ENCODE measurements at regions not wholly inside any gene's neighbourhood (a gene's known extent, or its start where the extent isn't known, plus 50 kb on each side); places are given as distances from the start of the nearest gene placed in this dataset.

DNA sequence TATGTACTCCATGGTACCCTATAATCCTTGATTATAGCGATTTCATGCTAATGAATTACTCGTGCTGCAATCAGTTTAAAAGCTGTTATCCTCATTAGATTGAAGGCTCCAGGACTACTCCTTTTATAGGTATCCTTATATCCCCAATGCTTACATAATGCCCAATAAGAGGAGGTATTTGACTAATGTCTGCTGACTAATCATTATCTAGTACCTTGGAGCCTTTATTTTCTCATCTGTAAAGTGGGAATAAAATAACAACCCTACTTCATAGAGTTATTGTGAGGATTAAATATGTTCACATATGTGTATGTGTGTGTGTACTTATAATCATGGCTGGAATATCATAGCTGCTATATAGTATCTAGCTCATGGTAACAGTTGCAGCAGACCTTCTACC is 1031.5 kb downstream of the CDH11 start:
- Mint-ChIP-seq H3K4me3 (no peak overlapping the region), H3K4me1 (peaks cover 4% of the 10 kb centered on the region in 2 experiments), H3K27me3 (ENCODE audit: low read depth) (no peaks in the 10 kb centered on the region), H3K9me3 (no peaks in the 10 kb centered on the region), H3K27ac (no peak overlapping the region), H3K36me3 (ENCODE audit: insufficient read depth in 1 of 3, low read depth in 3 of 3) (no peaks in the 10 kb centered on the region)
- Histone ChIP-seq H3K4me1 (ENCODE audit: insufficient read depth, low read length) (no peaks in the 10 kb centered on the region; the same call in 1 of the 2 replicates), H3K14ac (ENCODE audit: insufficient read depth, low read length) (no peak overlapping the region), H3K23ac (ENCODE audit: insufficient read length, low read depth, low read length) (no peak overlapping the region), H2AK5ac (ENCODE audit: insufficient read length, low read length) (no peak overlapping the region), H2BK15ac (ENCODE audit: low read depth, low read length) (no peak overlapping the region), H3K4ac (ENCODE audit: low read depth, low read length) (no peak overlapping the region), H4K20me1 (ENCODE audit: control insufficient read depth, insufficient read depth, insufficient read length) (no peaks in the 10 kb centered on the region), H3K9me3 (ENCODE audit: control insufficient read depth, low read depth, low read length) (no peaks in the 10 kb centered on the region), H2BK12ac (ENCODE audit: insufficient read length, low read depth, low read length) (no peak overlapping the region), H3K27ac (ENCODE audit: insufficient read length, low read depth, low read length) (no peak overlapping the region), H3K79me1 (ENCODE audit: insufficient read depth, low read depth, low read length, poor library complexity, severe bottlenecking) (no peaks in the 10 kb centered on the region), H3K9ac (ENCODE audit: extremely low read depth, insufficient read length, low read length) (no peak overlapping the region), H2BK20ac (ENCODE audit: low read depth, low read length, poor library complexity, severe bottlenecking) (no peak overlapping the region), H3T11ph (ENCODE audit: low read length) (no peak overlapping the region), H3K56ac (ENCODE audit: insufficient read length, low read depth, low read length) (no peak overlapping the region), H2AFZ (ENCODE audit: low read length) (no peak overlapping the region), H4K8ac (replicated peaks; ENCODE audit: insufficient read length, low read depth, low read length) (no peak overlapping the region), H4K5ac (ENCODE audit: insufficient read length, low read depth, low read length) (no peak overlapping the region), H3K4me2 (ENCODE audit: insufficient read depth, insufficient read length, low read length) (no peak overlapping the region), H4K91ac (ENCODE audit: insufficient read length, low read depth, low read length) (no peak overlapping the region), H3K18ac (ENCODE audit: insufficient read length, low read depth, low read length) (no peak overlapping the region), H3K79me2 (ENCODE audit: insufficient read depth, low read length) (no peaks in the 10 kb centered on the region), H2BK120ac (ENCODE audit: low read depth, low read length, poor library complexity, severe bottlenecking) (no peak overlapping the region), H2BK5ac (ENCODE audit: insufficient read length, low read length) (no peak overlapping the region), H3K23me2 (ENCODE audit: insufficient read length, low read depth, low read length, poor library complexity, severe bottlenecking) (no peaks in the 10 kb centered on the region), H3K27me3 (ENCODE audit: insufficient read depth, low read length) (no peaks in the 10 kb centered on the region)
- no peak for DNase-seq
- no peak for TF ChIP-seq CTCF (conservative IDR thresholded peaks at IDR 0.05)
- WGBS (ENCODE audit: extremely low coverage, insufficient read length, low lambda C conversion rate), result no CpG with 5 or more reads among the region's 2 CpGs

All from H9 (cell line).